Naive thymus-derived CD4-positive, alpha-beta T cell (primary cell): ENCODE measurements at regions not wholly inside any gene's neighbourhood (a gene's known extent, or its start where the extent isn't known, plus 50 kb on each side); places are given as distances from the start of the nearest gene placed in this dataset.

Source experiments
- ATAC-seq: fragments of 150-1000 bp; cut with Tn5 transposase; 2 replicates; pipeline ENCODE4 v1.10.0; 2021; ENCODE audit warnings: mild to moderate bottlenecking, moderate library complexity
- CTCF ChIA-PET: fragments of 350-600 bp; sonication (Branson Sonifier 250); formaldehyde crosslinking; loops from one replicate; lab custom pipeline; 2021; ENCODE audit warnings: antibody characterized with exemption; lab: Charles Lee
- POLR2A ChIA-PET: fragments of 350-600 bp; sonication (Branson Sonifier 250); formaldehyde crosslinking; loops from one replicate; lab custom pipeline; 2021; ENCODE audit warnings: antibody characterized with exemption, inconsistent platforms; lab: Charles Lee
- DNase-seq, 9 donors: peaks; one replicate each; pipeline versions ENCODE4 v3.0.0 to v3.0.0-alpha.2; 2020 to 2022; ENCODE audit warnings: mixed read lengths in 1 of 9
- H3K27ac ChIP-seq: one replicate; pipeline ENCODE4 v1.7.0; 2013; ENCODE audit warnings: mild to moderate bottlenecking, low read depth, low read length, moderate library complexity
- H3K27me3 ChIP-seq, 2 donors: one replicate each; pipeline ENCODE4 v1.7.0; 2013; ENCODE audit warnings: low read length in 2 of 2, mild to moderate bottlenecking in 2 of 2, moderate library complexity in 2 of 2; ENCODE audit not compliant: control insufficient read depth in 2 of 2, insufficient read depth in 2 of 2
- H3K36me3 ChIP-seq, 3 experiments: 1 replicate in 2 of 3; 2 replicates in 1 of 3; pipeline ENCODE4 v1.7.0; 2013; ENCODE audit warnings: low read length in 3 of 3, mild to moderate bottlenecking in 3 of 3, moderate library complexity in 1 of 3; ENCODE audit not compliant: insufficient read depth in 3 of 3, control insufficient read depth in 2 of 3
- H3K4me1 ChIP-seq, 2 donors: one replicate each; pipeline ENCODE4 v1.7.0; 2013; ENCODE audit warnings: low read length in 2 of 2, mild to moderate bottlenecking in 2 of 2, moderate library complexity in 1 of 2; ENCODE audit not compliant: control insufficient read depth in 2 of 2, insufficient read depth in 2 of 2
- H3K4me3 ChIP-seq: 2 replicates; pipeline ENCODE4 v1.7.0; 2013; ENCODE audit warnings: mild to moderate bottlenecking, low read length
- H3K9me3 ChIP-seq, 3 experiments: 1 replicate in 2 of 3; 2 replicates in 1 of 3; pipeline ENCODE4 v1.7.0; 2013; ENCODE audit warnings: low read length in 3 of 3; ENCODE audit not compliant: control insufficient read depth in 2 of 3
- H3K27ac Mint-ChIP-seq, 9 donors: one replicate each; pipeline ENCODE4 v1.8.0; 2020 to 2022; ENCODE audit warnings: mixed read lengths in 9 of 9, mild to moderate bottlenecking in 8 of 9, moderate library complexity in 5 of 9, inconsistent platforms in 2 of 9
- H3K27me3 Mint-ChIP-seq, 5 donors: one replicate each; pipeline ENCODE4 v1.8.0; 2021 to 2022; ENCODE audit warnings: mixed read lengths in 5 of 5, mild to moderate bottlenecking in 1 of 5
- H3K36me3 Mint-ChIP-seq, 5 donors: one replicate each; pipeline ENCODE4 v1.8.0; 2020 to 2022; ENCODE audit warnings: mixed read lengths in 5 of 5, mild to moderate bottlenecking in 3 of 5, inconsistent platforms in 1 of 5
- H3K4me1 Mint-ChIP-seq, 7 donors: one replicate each; pipeline ENCODE4 v1.8.0; 2020 to 2022; ENCODE audit warnings: mixed read lengths in 7 of 7, mild to moderate bottlenecking in 3 of 7, inconsistent platforms in 1 of 7
- H3K4me3 Mint-ChIP-seq, 10 donors: one replicate each; pipeline ENCODE4 v1.8.0; 2020 to 2022; ENCODE audit warnings: mild to moderate bottlenecking in 10 of 10, mixed read lengths in 10 of 10, moderate library complexity in 6 of 10, inconsistent platforms in 2 of 10
- H3K9me3 Mint-ChIP-seq, 11 donors: one replicate each; pipeline ENCODE4 v1.8.0; 2020 to 2022; ENCODE audit warnings: mixed read lengths in 11 of 11, mild to moderate bottlenecking in 4 of 11, inconsistent platforms in 1 of 11, moderate library complexity in 1 of 11
- intact Hi-C, 2 donors: fragments of 100-400 bp; cut with micrococcal nuclease; formaldehyde crosslinking; loops; one replicate each; pipeline ENCODE4 v1.15.1; 2023

- CTCF ChIA-PET: no interaction called here
- DNase-seq (no peak), ATAC-seq (no peak)
- Mint-ChIP-seq H3K27ac (no peak overlapping the region), H3K27me3 (peaks cover 0 to 8% (median 4%) of the 10 kb centered on the region in 5 donors), H3K9me3 (peaks cover 0 to 7% (median 2%) of the 10 kb centered on the region in 11 donors), H3K4me3 (no peak overlapping the region), H3K4me1 (peaks cover 2 to 16% (median 12%) of the 10 kb centered on the region in 7 donors), H3K36me3 (no peaks in the 10 kb centered on the region)
- Histone ChIP-seq H3K27me3 (no peaks in the 10 kb centered on the region), H3K9me3 (no peaks in the 10 kb centered on the region), H3K36me3 (no peaks in the 10 kb centered on the region), H3K27ac (no peak overlapping the region), H3K4me3 (no peak overlapping the region), H3K4me1 (no peaks in the 10 kb centered on the region)
- POLR2A ChIA-PET: no interaction called here
- intact Hi-C loops: no loop called here
These were observed 128.2 kb upstream of the ASTN2 start for GRCh38 chr9:117543089-117543488.

- Mint-ChIP-seq H3K4me1 (peaks cover 0 to 6% (median 5%) of the 10 kb centered on the region in 7 donors), H3K36me3 (no peaks in the 10 kb centered on the region), H3K27me3 (peaks cover 0 to 8% (median 4%) of the 10 kb centered on the region in 5 donors), H3K9me3 (peaks cover 0 to 6% (median 3%) of the 10 kb centered on the region in 11 donors), H3K27ac (no peak overlapping the region), H3K4me3 (no peak overlapping the region)
- CTCF ChIA-PET: no interaction called here
- POLR2A ChIA-PET: no interaction called here
- intact Hi-C loops: no loop called here
- Histone ChIP-seq H3K27me3 (no peaks in the 10 kb centered on the region), H3K9me3 (no peaks in the 10 kb centered on the region), H3K36me3 (no peaks in the 10 kb centered on the region), H3K4me1 (no peaks in the 10 kb centered on the region), H3K4me3 (no peak overlapping the region), H3K27ac (no peak overlapping the region)
- ATAC-seq (no peak), DNase-seq (no peak)
These were observed 127.2 kb upstream of the ASTN2 start for GRCh38 chr9:117542021-117542420.

GRCh38 chr9:117541181-117541580 lies 126.3 kb upstream of the ASTN2 start:
- no peaks in the 10 kb centered on the region for H3K9me3 ChIP-seq
- ChIA-PET CTCF (no interaction called here), POLR2A (no interaction called here)
- H3K4me1 Mint-ChIP-seq: peaks cover 0 to 1% (median 0%) of the 10 kb centered on the region in 7 donors
- no peak overlapping the region for H3K4me3 Mint-ChIP-seq
- no peaks in the 10 kb centered on the region for H3K4me1 ChIP-seq
- no peaks in the 10 kb centered on the region for H3K36me3 Mint-ChIP-seq
- DNase-seq (no peak), ATAC-seq (no peak)
- H3K27ac Mint-ChIP-seq: no peak overlapping the region
- no peak overlapping the region for H3K4me3 ChIP-seq
- peaks cover 0 to 6% (median 2%) of the 10 kb centered on the region in 11 donors for H3K9me3 Mint-ChIP-seq
- intact Hi-C loops: no loop called here
- H3K36me3 ChIP-seq: no peaks in the 10 kb centered on the region
- H3K27me3 Mint-ChIP-seq: peaks cover 0 to 8% (median 0%) of the 10 kb centered on the region in 5 donors
- H3K27me3 ChIP-seq: no peaks in the 10 kb centered on the region
- no peak overlapping the region for H3K27ac ChIP-seq

- no peaks in the 10 kb centered on the region for H3K27me3 Mint-ChIP-seq
- Histone ChIP-seq H3K4me3 (no peak overlapping the region), H3K36me3 (no peaks in the 10 kb centered on the region), H3K27me3 (no peaks in the 10 kb centered on the region), H3K27ac (no peak overlapping the region), H3K4me1 (no peaks in the 10 kb centered on the region), H3K9me3 (no peaks in the 10 kb centered on the region)
- H3K4me3 Mint-ChIP-seq: no peak overlapping the region
- intact Hi-C loops: no loop called here
- CTCF ChIA-PET: no interaction called here
- H3K27ac Mint-ChIP-seq: no peak overlapping the region
- POLR2A ChIA-PET: no interaction called here
- DNase-seq (no peak), ATAC-seq (no peak)
- no peaks in the 10 kb centered on the region for H3K4me1 Mint-ChIP-seq
- no peaks in the 10 kb centered on the region for H3K36me3 Mint-ChIP-seq
- H3K9me3 Mint-ChIP-seq: peaks cover 0 to 9% (median 0%) of the 10 kb centered on the region in 11 donors
These were observed 121.1 kb upstream of the ASTN2 start for GRCh38 chr9:117535973-117536372.

GRCh38 chr9:117535434-117535833 lies 120.6 kb upstream of the ASTN2 start:
- Histone ChIP-seq H3K4me1 (no peaks in the 10 kb centered on the region), H3K27me3 (no peaks in the 10 kb centered on the region), H3K36me3 (no peaks in the 10 kb centered on the region), H3K27ac (no peak overlapping the region), H3K9me3 (no peaks in the 10 kb centered on the region), H3K4me3 (no peak overlapping the region)
- ChIA-PET CTCF (no interaction called here), POLR2A (no interaction called here)
- Mint-ChIP-seq H3K4me3 (no peak overlapping the region), H3K27me3 (no peaks in the 10 kb centered on the region), H3K36me3 (no peaks in the 10 kb centered on the region), H3K27ac (no peak overlapping the region), H3K9me3 (peaks cover 0 to 9% (median 0%) of the 10 kb centered on the region in 11 donors), H3K4me1 (no peaks in the 10 kb centered on the region)
- no peak for DNase-seq
- ATAC-seq: no peak
- intact Hi-C loops: no loop called here

GRCh38 chr9:117528225-117528624 lies 113.4 kb upstream of the ASTN2 start:
- Mint-ChIP-seq H3K4me1 (no peaks in the 10 kb centered on the region), H3K27ac (no peak overlapping the region), H3K9me3 (peaks cover 0 to 4% (median 2%) of the 10 kb centered on the region in 11 donors), H3K4me3 (no peak overlapping the region), H3K27me3 (no peaks in the 10 kb centered on the region), H3K36me3 (no peaks in the 10 kb centered on the region)
- DNase-seq (no peak), ATAC-seq (no peak)
- H3K9me3 ChIP-seq: no peaks in the 10 kb centered on the region
- no peaks in the 10 kb centered on the region for H3K4me1 ChIP-seq
- intact Hi-C loops: no loop called here
- no peak overlapping the region for H3K27ac ChIP-seq
- H3K36me3 ChIP-seq: no peaks in the 10 kb centered on the region
- H3K4me3 ChIP-seq: no peak overlapping the region
- CTCF ChIA-PET: no interaction called here
- POLR2A ChIA-PET: no interaction called here
- H3K27me3 ChIP-seq: no peaks in the 10 kb centered on the region

GRCh38 chr9:117526674-117527073 lies 111.8 kb upstream of the ASTN2 start:
- intact Hi-C loops: no loop called here
- H3K4me1 Mint-ChIP-seq: no peaks in the 10 kb centered on the region
- Histone ChIP-seq H3K9me3 (no peaks in the 10 kb centered on the region), H3K4me3 (no peak overlapping the region), H3K27me3 (no peaks in the 10 kb centered on the region), H3K36me3 (no peaks in the 10 kb centered on the region), H3K4me1 (no peaks in the 10 kb centered on the region), H3K27ac (no peak overlapping the region)
- no peak overlapping the region for H3K4me3 Mint-ChIP-seq
- DNase-seq: no peak
- ChIA-PET POLR2A (no interaction called here), CTCF (no interaction called here)
- no peak for ATAC-seq
- peaks cover 0 to 4% (median 2%) of the 10 kb centered on the region in 11 donors for H3K9me3 Mint-ChIP-seq
- H3K27ac Mint-ChIP-seq: no peak overlapping the region
- H3K27me3 Mint-ChIP-seq: no peaks in the 10 kb centered on the region
- no peaks in the 10 kb centered on the region for H3K36me3 Mint-ChIP-seq
